CD14-positive monocyte (primary cell): ENCODE measurements at regions not wholly inside any gene's neighbourhood (a gene's known extent, or its start where the extent isn't known, plus 50 kb on each side); places are given as distances from the start of the nearest gene placed in this dataset.

Source experiments
- DNase-seq, 3 donors: peaks; one replicate each; pipeline ENCODE4 v3.0.0-alpha.2; 2011 to 2022
- H2AFZ ChIP-seq: 2 replicates; pipeline ENCODE4 v1.6.0; 2012; ENCODE audit warnings: mild to moderate bottlenecking, low read depth, low read length, inconsistent platforms; ENCODE audit not compliant: insufficient read depth, poor library complexity, severe bottlenecking
- H3K27ac ChIP-seq, 2 donors: 1 replicate in 1 of 2; 2 replicates in 1 of 2; pipeline ENCODE4 v1.5.1; 2012 to 2013; ENCODE audit warnings: low read length in 2 of 2, control low read depth in 1 of 2, inconsistent platforms in 1 of 2, low read depth in 1 of 2, mild to moderate bottlenecking in 1 of 2
- H3K27me3 ChIP-seq, 2 donors: one replicate each; pipeline versions ENCODE4 v1.6.0 to v1.6.1; 2011 to 2013; ENCODE audit warnings: low read length in 2 of 2; ENCODE audit not compliant: control insufficient read depth in 2 of 2, insufficient read depth in 2 of 2
- H3K36me3 ChIP-seq, 2 donors: replicated peaks in 1 of 2; 1 replicate in 1 of 2; 2 replicates in 1 of 2; pipeline versions ENCODE4 v1.5.1 to v1.6.1; 2012 to 2013; ENCODE audit warnings: low read length in 2 of 2, control low read depth in 1 of 2, inconsistent platforms in 1 of 2, mild to moderate bottlenecking in 1 of 2; ENCODE audit not compliant: insufficient read depth in 2 of 2, control insufficient read depth in 1 of 2
- H3K4me1 ChIP-seq, 2 donors: 1 replicate in 1 of 2; 2 replicates in 1 of 2; pipeline versions ENCODE4 v1.5.1 to v1.6.1; 2012 to 2013; ENCODE audit warnings: low read length in 2 of 2, control low read depth in 1 of 2, inconsistent platforms in 1 of 2, mild to moderate bottlenecking in 1 of 2, moderate library complexity in 1 of 2; ENCODE audit not compliant: insufficient read depth in 2 of 2, control insufficient read depth in 1 of 2
- H3K4me2 ChIP-seq: replicated peaks from 2 replicates; pipeline ENCODE3; 2012; ENCODE audit warnings: low read length, moderate library complexity, mild to moderate bottlenecking; ENCODE audit not compliant: poor library complexity, severe bottlenecking; ENCODE audit errors: extremely low read depth
- H3K4me3 ChIP-seq, 3 experiments: fragments of 200-600 bp in 1 of 3; sonication (generic) in 1 of 3; replicated peaks in 1 of 3; 1 replicate in 2 of 3; 2 replicates in 1 of 3; pipeline ENCODE4 v1.5.1; 2011 to 2013; ENCODE audit warnings: low read length in 3 of 3, mild to moderate bottlenecking in 3 of 3, control low read depth in 2 of 3, low read depth in 2 of 3, inconsistent platforms in 1 of 3, moderate library complexity in 1 of 3
- H3K79me2 ChIP-seq: 2 replicates; pipeline ENCODE4 v1.6.0; 2012; ENCODE audit warnings: mild to moderate bottlenecking, control low read depth, inconsistent platforms, low read length, moderate library complexity; ENCODE audit not compliant: insufficient read depth
- H3K9ac ChIP-seq: 2 replicates; pipeline ENCODE4 v1.6.0; 2017; ENCODE audit warnings: low read length, mild to moderate bottlenecking; ENCODE audit not compliant: insufficient read depth, poor library complexity, severe bottlenecking
- H3K9me3 ChIP-seq, 2 donors: replicated peaks in 1 of 2; 1 replicate in 1 of 2; 2 replicates in 1 of 2; pipeline versions ENCODE4 v1.5.1 to v1.6.1; 2012 to 2013; ENCODE audit warnings: low read length in 2 of 2, control low read depth in 1 of 2; ENCODE audit not compliant: control insufficient read depth in 1 of 2, insufficient read depth in 1 of 2
- H4K20me1 ChIP-seq: 2 replicates; pipeline ENCODE4 v1.6.0; 2012; ENCODE audit warnings: mild to moderate bottlenecking, low read length, control low read depth, moderate library complexity; ENCODE audit not compliant: insufficient read depth
- H3K27ac Mint-ChIP-seq, 7 donors: one replicate each; pipeline ENCODE4 v1.8.0; 2020; ENCODE audit warnings: mild to moderate bottlenecking in 7 of 7, mixed read lengths in 7 of 7, moderate library complexity in 6 of 7, inconsistent platforms in 2 of 7
- H3K27me3 Mint-ChIP-seq, 3 donors: one replicate each; pipeline ENCODE4 v1.8.0; 2021 to 2022; ENCODE audit warnings: low read depth in 3 of 3, mild to moderate bottlenecking in 3 of 3, mixed read lengths in 3 of 3, moderate library complexity in 3 of 3, inconsistent platforms in 1 of 3
- H3K36me3 Mint-ChIP-seq, 2 donors: one replicate each; pipeline ENCODE4 v1.8.0; 2020; ENCODE audit warnings: mixed read lengths in 2 of 2, inconsistent platforms in 1 of 2, mild to moderate bottlenecking in 1 of 2
- H3K4me1 Mint-ChIP-seq: one replicate; pipeline ENCODE4 v1.8.0; 2020; ENCODE audit warnings: mild to moderate bottlenecking, mixed read lengths
- H3K4me3 Mint-ChIP-seq, 2 donors: one replicate each; pipeline ENCODE4 v1.8.0; 2020; ENCODE audit warnings: mild to moderate bottlenecking in 2 of 2, mixed read lengths in 2 of 2, moderate library complexity in 1 of 2
- H3K9me3 Mint-ChIP-seq, 7 donors: one replicate each; pipeline ENCODE4 v1.8.0; 2020 to 2022; ENCODE audit warnings: mixed read lengths in 7 of 7, mild to moderate bottlenecking in 6 of 7, moderate library complexity in 6 of 7, inconsistent platforms in 2 of 7
- CTCF ChIP-seq: fragments of 200-600 bp; IDR thresholded peaks from one replicate; pipeline ENCODE4 v1.8.0; 2022; ENCODE audit warnings: antibody characterized with exemption, mild to moderate bottlenecking
- WGBS: methylation state at CpG from one replicate; pipeline ENCODE4 v1.1.5; 2013; ENCODE audit warnings: missing lambda C conversion rate; ENCODE audit not compliant: insufficient coverage; 5-methylcytosine and 5-hydroxymethylcytosine counted together
- intact Hi-C, 2 donors: fragments of 100-400 bp; cut with micrococcal nuclease; formaldehyde crosslinking; loops; one replicate each; pipeline versions ENCODE4 v1.15.0 to v1.15.1; 2023

GRCh38 chrY:19479141-19479540, 265.4 kb downstream of the KDM5D start:
- H3K4me2 ChIP-seq: no peak overlapping the region
- H3K9me3 ChIP-seq: peaks cover 0 to 9% of the 10 kb centered on the region in 2 donors
- no peak for DNase-seq
- no peak overlapping the region for H3K4me3 ChIP-seq
- no peaks in the 10 kb centered on the region for H3K4me1 ChIP-seq
- intact Hi-C loops: no loop called here
- H4K20me1 ChIP-seq: no peaks in the 10 kb centered on the region
- no peaks in the 10 kb centered on the region for H3K79me2 ChIP-seq
- no peak for TF ChIP-seq CTCF
- no peak overlapping the region for H3K27ac ChIP-seq
- H3K9ac ChIP-seq: no peak overlapping the region
- Mint-ChIP-seq H3K27me3 (no peaks in the 10 kb centered on the region), H3K36me3 (no peaks in the 10 kb centered on the region), H3K9me3 (peaks cover 0 to 7% (median 0%) of the 10 kb centered on the region in 7 donors), H3K27ac (no peak overlapping the region), H3K4me1 (no peaks in the 10 kb centered on the region), H3K4me3 (no peak overlapping the region)
- H2AFZ ChIP-seq: no peak overlapping the region
- no peaks in the 10 kb centered on the region for H3K27me3 ChIP-seq
- no peaks in the 10 kb centered on the region for H3K36me3 ChIP-seq

GRCh38 chrY:19477959-19478358, 266.6 kb downstream of the KDM5D start:
- no peaks in the 10 kb centered on the region for H3K4me1 ChIP-seq
- Mint-ChIP-seq H3K4me1 (no peaks in the 10 kb centered on the region), H3K27me3 (no peaks in the 10 kb centered on the region), H3K9me3 (peaks cover 0 to 6% (median 0%) of the 10 kb centered on the region in 7 donors), H3K36me3 (no peaks in the 10 kb centered on the region), H3K4me3 (no peak overlapping the region), H3K27ac (no peak overlapping the region)
- WGBS: no CpG with 5 or more reads among the region's 1 CpG
- H2AFZ ChIP-seq: no peak overlapping the region
- H3K9me3 ChIP-seq: peaks cover 0 to 3% of the 10 kb centered on the region in 2 donors
- no peak for DNase-seq
- H3K27ac ChIP-seq: no peak overlapping the region
- no peak overlapping the region for H3K4me3 ChIP-seq
- no peaks in the 10 kb centered on the region for H3K27me3 ChIP-seq
- H4K20me1 ChIP-seq: no peaks in the 10 kb centered on the region
- TF ChIP-seq CTCF: no peak
- no peaks in the 10 kb centered on the region for H3K36me3 ChIP-seq
- H3K79me2 ChIP-seq: no peaks in the 10 kb centered on the region
- no peak overlapping the region for H3K4me2 ChIP-seq
- no peak overlapping the region for H3K9ac ChIP-seq
- intact Hi-C loops: no loop called here
